ENCODE measurements at regions not wholly inside any gene's neighbourhood (a gene's known extent, or its start where the extent isn't known, plus 50 kb on each side); places are given as distances from the start of the nearest gene placed in this dataset.

GRCh38 chr3:150260398-150260710 is 147.7 kb upstream of the TSC22D2 start:
- TF ChIP-seq POLR2A (IDR thresholded peaks at IDR 0.05) (no peak), CTCF (IDR thresholded peaks at IDR 0.05) (no peak), POLR2AphosphoS5 (IDR thresholded peaks at IDR 0.05) (no peak)
